A549 (cell line): ENCODE measurements at regions not wholly inside any gene's neighbourhood (a gene's known extent, or its start where the extent isn't known, plus 50 kb on each side); places are given as distances from the start of the nearest gene placed in this dataset.
"Not testable (repeated sequence)": the region's sequence is repeated elsewhere in the genome, so short reads cannot be mapped to it uniquely, and the experiment has no call there.

Experiments
- ATAC-seq, 2 experiments: fragments of 200-7000 bp in 1 of 2; fragments of >200 bp in 1 of 2; cut with Nextera tagmentation in 1 of 2; cut with Tn5 transposase in 1 of 2; 3 replicates each; pipeline versions ENCODE4 v1.8.0 to v1.9.1; 2018 to 2020; ENCODE audit warnings: mild to moderate bottlenecking in 1 of 2, moderate library complexity in 1 of 2
- CTCF ChIA-PET: fragments of 300-600 bp; sonication (Branson Sonifier 250); formaldehyde crosslinking; extraction: SDS; loops from one replicate; lab custom pipeline; 2021; ENCODE audit warnings: antibody characterized with exemption, inconsistent platforms; lab: Yijun Ruan, JAX
- POLR2A ChIA-PET: fragments of 350-600 bp; formaldehyde crosslinking; extraction: SDS; loops from one replicate; lab custom pipeline; 2021; ENCODE audit warnings: antibody characterized with exemption, inconsistent platforms; lab: Yijun Ruan, JAX
- DNase-seq, 2 experiments: peaks; one replicate each; pipeline versions ENCODE4 v3.0.0 to v3.0.0-alpha.2; 2011 to 2016; ENCODE audit warnings: low read depth in 1 of 2, low spot score in 1 of 2
- FAIRE-seq: peaks from 2 replicates; lab custom pipeline; 2011; peaks lifted over from hg19 to GRCh38; lab: Jason Lieb, UNC
- H3K27ac ChIP-seq, 2 experiments: fragments of >200 bp; sonication (Bioruptor Twin); formaldehyde crosslinking; 3 replicates each; pipeline ENCODE4 v1.5.1; 2016 to 2017
- H3K4me1 ChIP-seq: fragments of >200 bp; sonication (Bioruptor Twin); formaldehyde crosslinking; 3 replicates; pipeline ENCODE4 v1.6.1; 2016
- H3K4me2 ChIP-seq: fragments of >200 bp; sonication (Bioruptor Twin); formaldehyde crosslinking; 3 replicates; pipeline ENCODE4 v1.6.1; 2016
- H3K4me3 ChIP-seq: fragments of >200 bp; sonication (Bioruptor Twin); formaldehyde crosslinking; 3 replicates; pipeline ENCODE4 v1.5.1; 2016
- H3K9me3 ChIP-seq: fragments of >200 bp; sonication (Bioruptor Twin); formaldehyde crosslinking; 3 replicates; pipeline ENCODE4 v1.6.1; 2016
- CBX2 ChIP-seq: fragments of 200-600 bp; sonication (generic); IDR thresholded peaks from 2 replicates; pipeline ENCODE4 v1.6.1; 2016; ENCODE audit warnings: low read depth, mild to moderate bottlenecking, borderline replicate concordance
- CBX8 ChIP-seq: fragments of 200-600 bp; sonication (generic); IDR thresholded peaks from 2 replicates; pipeline ENCODE4 v1.6.1; 2016
- CHD4 ChIP-seq: fragments of 200-600 bp; sonication (generic); IDR thresholded peaks from 2 replicates; pipeline ENCODE4 v1.6.1; 2016; ENCODE audit warnings: antibody characterized with exemption, mild to moderate bottlenecking, borderline replicate concordance
- CTCF ChIP-seq: fragments of >200 bp; sonication (Bioruptor Twin); formaldehyde crosslinking; IDR thresholded peaks from 3 replicates; pipeline ENCODE4 v1.5.1; 2016
- EHF ChIP-seq: fragments of 250-450 bp; sonication (Bioruptor Pico); IDR thresholded peaks from 2 replicates; pipeline ENCODE4 v1.5.0; 2020; ENCODE audit warnings: mild to moderate bottlenecking
- ELK1 ChIP-seq: fragments of 150-350 bp; IDR thresholded peaks from 2 replicates; pipeline ENCODE4 v1.6.1; 2014; ENCODE audit warnings: low read depth, mild to moderate bottlenecking, low read length
- EP300 ChIP-seq, 2 experiments: fragments of >200 bp; sonication (Bioruptor Twin); formaldehyde crosslinking; IDR thresholded peaks; 2 replicates in 1 of 2; 3 replicates in 1 of 2; pipeline ENCODE4 v1.6.1; 2016 to 2017
- ESRRA ChIP-seq: fragments of 150-350 bp; IDR thresholded peaks from 2 replicates; pipeline ENCODE4 v1.6.1; 2014; ENCODE audit warnings: mild to moderate bottlenecking, low read length, borderline replicate concordance
- HES2 ChIP-seq: fragments of >200 bp; sonication (Bioruptor Twin); formaldehyde crosslinking; IDR thresholded peaks from 2 replicates; pipeline ENCODE4 v1.6.1; 2016
- HOXA7 ChIP-seq: fragments of 250-450 bp; sonication (Bioruptor Pico); IDR thresholded peaks from 2 replicates; pipeline ENCODE4 v1.5.0; 2020; ENCODE audit warnings: mild to moderate bottlenecking, moderate library complexity
- HOXB13 ChIP-seq: fragments of 250-450 bp; sonication (Bioruptor Pico); IDR thresholded peaks from 2 replicates; pipeline ENCODE4 v1.5.0; 2020; ENCODE audit warnings: low read depth, mild to moderate bottlenecking, moderate library complexity
- HOXB5 ChIP-seq: fragments of 250-450 bp; sonication (Bioruptor Pico); IDR thresholded peaks from 2 replicates; pipeline ENCODE4 v1.5.0; 2020; ENCODE audit warnings: mild to moderate bottlenecking, moderate library complexity
- JUNB ChIP-seq: fragments of >200 bp; sonication (Bioruptor Twin); formaldehyde crosslinking; IDR thresholded peaks from 2 replicates; pipeline ENCODE4 v1.6.1; 2016
- KDM5A ChIP-seq: fragments of 200-600 bp; sonication (generic); IDR thresholded peaks from 2 replicates; pipeline ENCODE4 v1.6.1; 2016; ENCODE audit warnings: antibody characterized with exemption, mild to moderate bottlenecking
- MAFK ChIP-seq: fragments of 450-650 bp; IDR thresholded peaks from 2 replicates; pipeline ENCODE4 v1.6.1; 2014; ENCODE audit not compliant: partially characterized antibody
- MAX ChIP-seq: IDR thresholded peaks from 2 replicates; pipeline ENCODE4 v1.6.1; 2012
- MAZ ChIP-seq: fragments of 150-350 bp; IDR thresholded peaks from 2 replicates; pipeline ENCODE4 v1.6.1; 2014; ENCODE audit warnings: antibody characterized with exemption, low read depth, low read length, borderline replicate concordance
- MYC ChIP-seq: IDR thresholded peaks from 2 replicates; pipeline ENCODE4 v1.6.1; 2012; ENCODE audit warnings: mild to moderate bottlenecking, inconsistent platforms, low read length, improper control_type of control experiment, borderline replicate concordance
- NFE2L2 ChIP-seq: fragments of 150-350 bp; conservative IDR thresholded peaks from 2 replicates; pipeline ENCODE4 v1.6.1; 2014; ENCODE audit warnings: low read length
- NPAS2 ChIP-seq: fragments of 250-450 bp; sonication (Bioruptor Pico); IDR thresholded peaks from 2 replicates; pipeline ENCODE4 v1.8.0; 2022; ENCODE audit warnings: mild to moderate bottlenecking, moderate library complexity, borderline replicate concordance
- NR3C1 ChIP-seq: fragments of >200 bp; sonication (Bioruptor Twin); formaldehyde crosslinking; IDR thresholded peaks from 3 replicates; pipeline ENCODE4 v1.6.1; 2017
- POLR2A ChIP-seq: IDR thresholded peaks from 2 replicates; pipeline ENCODE4 v1.6.1; 2012; ENCODE audit warnings: mild to moderate bottlenecking, low read length
- RAD21 ChIP-seq, 2 experiments: fragments of >200 bp in 1 of 2; sonication (Bioruptor Twin) in 1 of 2; formaldehyde crosslinking in 1 of 2; IDR thresholded peaks in 1 of 2; conservative IDR thresholded peaks in 1 of 2; 2 replicates in 1 of 2; 3 replicates in 1 of 2; pipeline ENCODE4 v1.6.1; 2012 to 2018; ENCODE audit warnings: inconsistent platforms in 1 of 2
- RARB ChIP-seq: fragments of 250-450 bp; sonication (Bioruptor Pico); IDR thresholded peaks from 2 replicates; pipeline ENCODE4 v1.8.0; 2021; ENCODE audit warnings: mild to moderate bottlenecking, moderate library complexity
- TFCP2L1 ChIP-seq: fragments of 250-450 bp; sonication (Bioruptor Pico); IDR thresholded peaks from 2 replicates; pipeline ENCODE4 v1.5.0; 2021; ENCODE audit warnings: mild to moderate bottlenecking
- ZC3H11A ChIP-seq: fragments of 450-650 bp; IDR thresholded peaks from 2 replicates; pipeline ENCODE4 v1.6.1; 2014; ENCODE audit warnings: antibody characterized with exemption, mild to moderate bottlenecking
- ZFP36 ChIP-seq: fragments of 450-650 bp; IDR thresholded peaks from 2 replicates; pipeline ENCODE4 v1.6.1; 2014; ENCODE audit warnings: borderline replicate concordance; ENCODE audit not compliant: partially characterized antibody
- ZNF302 ChIP-seq: fragments of 250-450 bp; sonication (Bioruptor Pico); IDR thresholded peaks from 2 replicates; pipeline ENCODE4 v1.9.0; 2021; ENCODE audit warnings: inconsistent platforms, mild to moderate bottlenecking, moderate library complexity
- ZSCAN20 ChIP-seq: fragments of 250-450 bp; sonication (Bioruptor Pico); IDR thresholded peaks from 2 replicates; pipeline ENCODE4 v1.8.0; 2022; ENCODE audit warnings: mild to moderate bottlenecking, moderate library complexity
- WGBS: methylation state at CpG from one replicate; pipeline ENCODE4 v1.1.6; 2017; ENCODE audit errors: missing lambda C conversion rate; 5-methylcytosine and 5-hydroxymethylcytosine counted together

- CTCF ChIA-PET: interaction anchor here (1.0 kb wide), 1 partner anchor 38 kb away, joined by 4 read pairs; no protein-coding TSS in a partner anchor
- DNase-seq: no peak
- no peak for FAIRE-seq
These were observed 206.6 kb downstream of the SPRY1 start for GRCh38 chr4:123603165-123603564.

GRCh38 chr4:123605797-123606196 is 209.2 kb downstream of the SPRY1 start:
- DNase-seq, H3K9me3 ChIP-seq, H3K4me1 ChIP-seq, ATAC-seq, H3K27ac ChIP-seq, POLR2A ChIA-PET, FAIRE-seq, H3K4me3 ChIP-seq, H3K4me2 ChIP-seq: not testable (repeated sequence)
- WGBS: 61% methylated on average over 4 of the region's 4 CpGs
- CTCF ChIA-PET: interaction anchor here (0.6 to 1.5 kb wide), 2 partner anchors 9 to 37 kb away, joined by 3 read pairs; no protein-coding TSS in a partner anchor

More at GRCh38 chr4:123603165-123603564, 206.6 kb downstream of the SPRY1 start:
- Histone ChIP-seq H3K4me3 (no peak overlapping the region), H3K9me3 (no peaks in the 10 kb centered on the region), H3K27ac (no peak overlapping the region), H3K4me1 (peaks cover 28% of the 10 kb centered on the region), H3K4me2 (no peak overlapping the region)
- TF ChIP-seq HES2 (no peak), HOXA7 (CRISPR knock-in tag) (no peak), CHD4 (no peak), JUNB (no peak), ELK1 (no peak), RAD21 (conservative IDR thresholded peaks at IDR 0.05 in 1 of 2, IDR thresholded peaks at IDR 0.05 in 1 of 2) (no peak), ZC3H11A (no peak), MAFK (no peak), NFE2L2 (no peak), MYC (no peak), NR3C1 (no peak), MAZ (no peak), TFCP2L1 (CRISPR knock-in tag) (no peak), NPAS2 (CRISPR knock-in tag) (no peak)
- ATAC-seq: no peak
- 61% methylated on average over 7 of the region's 7 CpGs for WGBS
- POLR2A ChIA-PET: no interaction called here

GRCh38 chr4:123606336-123606735 is 209.7 kb downstream of the SPRY1 start:
- no peak for ATAC-seq
- Histone ChIP-seq H3K4me1 (peaks cover 5% of the 10 kb centered on the region; the same call in 1 of the 3 replicates), H3K4me2 (no peak overlapping the region), H3K4me3 (no peak overlapping the region), H3K9me3 (no peaks in the 10 kb centered on the region), H3K27ac (no peak overlapping the region)
- DNase-seq: no peak
- no peak for FAIRE-seq
- ChIA-PET CTCF (interaction anchor here (0.6 to 1.5 kb wide), 2 partner anchors 9 to 38 kb away, joined by 3 read pairs; no protein-coding TSS in a partner anchor), POLR2A (no interaction called here)
- WGBS: 55% methylated on average over 2 of the region's 2 CpGs
- no peak for TF ChIP-seq RARB
- no peak for TF ChIP-seq ZNF302 (CRISPR knock-in tag)
- TF ChIP-seq MAX: no peak
- TF ChIP-seq HOXB5 (CRISPR knock-in tag): no peak
- no peak for TF ChIP-seq NPAS2 (CRISPR knock-in tag)
- TF ChIP-seq JUNB: no peak
- no peak for TF ChIP-seq ZFP36

GRCh38 chr4:123606946-123607542 is 210.4 kb downstream of the SPRY1 start:
- Histone ChIP-seq H3K9me3 (no peaks in the 10 kb centered on the region), H3K27ac (no peak overlapping the region), H3K4me2 (no peak overlapping the region), H3K4me3 (no peak overlapping the region), H3K4me1 (peaks cover 5% of the 10 kb centered on the region; the same call in 1 of the 3 replicates)
- ATAC-seq (no peak), DNase-seq (no peak), FAIRE-seq (no peak)
- POLR2A ChIA-PET: no interaction called here
- CTCF ChIA-PET: interaction anchor here (1.5 kb wide), 1 partner anchor 8 kb away, joined by 3 read pairs; no protein-coding TSS in a partner anchor
- 58% methylated on average over 3 of the region's 3 CpGs for WGBS
- no peak for TF ChIP-seq MAFK
- no peak for TF ChIP-seq ESRRA
- no peak for TF ChIP-seq EP300 (IDR thresholded peaks at IDR 0.05)
- no peak for TF ChIP-seq ZSCAN20 (CRISPR knock-in tag)
- no peak for TF ChIP-seq KDM5A
- no peak for TF ChIP-seq CTCF
- TF ChIP-seq HOXB13 (CRISPR knock-in tag): no peak
- TF ChIP-seq CBX2: no peak
- TF ChIP-seq EHF: no peak
- TF ChIP-seq HES2: no peak
- no peak for TF ChIP-seq JUNB
- TF ChIP-seq POLR2A: no peak
- TF ChIP-seq CBX8: no peak
